Gastrocnemius medialis (tissue), 4 donors: ENCODE measurements at regions not wholly inside any gene's neighbourhood (a gene's known extent, or its start where the extent isn't known, plus 50 kb on each side); places are given as distances from the start of the nearest gene placed in this dataset.

Experiments
- POLR2A ChIP-seq, 2 donors: fragments of 450-650 bp; IDR thresholded peaks; one replicate each; pipeline ENCODE4 v1.6.1; 2017; ENCODE audit warnings: antibody characterized with exemption in 2 of 2, mild to moderate bottlenecking in 2 of 2, moderate library complexity in 2 of 2
- TF ChIP-seq, protein P1 (sequence below), 5 experiments: fragments of 450-650 bp in 3 of 5; fragments of 200-600 bp in 2 of 5; sonication (generic) in 2 of 5; IDR thresholded peaks in 4 of 5; conservative IDR thresholded peaks in 1 of 5; 1 replicate in 4 of 5; 2 replicates in 1 of 5; pipeline ENCODE4 v1.5.1; 2016 to 2019; ENCODE audit warnings: antibody characterized with exemption in 5 of 5, mild to moderate bottlenecking in 3 of 5, moderate library complexity in 3 of 5

DNA sequence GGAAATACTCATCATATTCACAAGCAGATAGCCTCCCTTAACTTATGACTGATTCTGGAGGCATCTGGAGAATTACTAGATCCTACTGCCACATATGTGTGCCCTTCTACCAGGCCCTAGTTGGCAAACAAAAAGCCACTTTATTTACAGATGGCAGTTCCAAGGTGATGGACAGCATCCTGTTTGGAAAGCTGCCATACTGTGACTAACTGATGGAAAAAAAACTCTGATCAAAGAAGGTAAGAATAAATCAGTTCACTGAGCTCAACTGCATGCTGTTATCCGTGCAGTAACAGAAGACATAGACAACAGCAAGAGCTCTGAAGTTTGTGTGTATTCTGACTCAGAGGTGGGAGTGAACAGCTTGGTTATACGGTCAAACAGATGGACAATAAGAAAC lies 279.8 kb upstream of the POU5F2 start:
- TF ChIP-seq, protein P1, sequence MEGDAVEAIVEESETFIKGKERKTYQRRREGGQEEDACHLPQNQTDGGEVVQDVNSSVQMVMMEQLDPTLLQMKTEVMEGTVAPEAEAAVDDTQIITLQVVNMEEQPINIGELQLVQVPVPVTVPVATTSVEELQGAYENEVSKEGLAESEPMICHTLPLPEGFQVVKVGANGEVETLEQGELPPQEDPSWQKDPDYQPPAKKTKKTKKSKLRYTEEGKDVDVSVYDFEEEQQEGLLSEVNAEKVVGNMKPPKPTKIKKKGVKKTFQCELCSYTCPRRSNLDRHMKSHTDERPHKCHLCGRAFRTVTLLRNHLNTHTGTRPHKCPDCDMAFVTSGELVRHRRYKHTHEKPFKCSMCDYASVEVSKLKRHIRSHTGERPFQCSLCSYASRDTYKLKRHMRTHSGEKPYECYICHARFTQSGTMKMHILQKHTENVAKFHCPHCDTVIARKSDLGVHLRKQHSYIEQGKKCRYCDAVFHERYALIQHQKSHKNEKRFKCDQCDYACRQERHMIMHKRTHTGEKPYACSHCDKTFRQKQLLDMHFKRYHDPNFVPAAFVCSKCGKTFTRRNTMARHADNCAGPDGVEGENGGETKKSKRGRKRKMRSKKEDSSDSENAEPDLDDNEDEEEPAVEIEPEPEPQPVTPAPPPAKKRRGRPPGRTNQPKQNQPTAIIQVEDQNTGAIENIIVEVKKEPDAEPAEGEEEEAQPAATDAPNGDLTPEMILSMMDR (IDR thresholded peaks at IDR 0.05 in 4 of 5, conservative IDR thresholded peaks at IDR 0.05 in 1 of 5), result no peak
- no peak for TF ChIP-seq POLR2A (IDR thresholded peaks at IDR 0.05)
